Liver (tissue), 8 donors: ENCODE measurements at regions not wholly inside any gene's neighbourhood (a gene's known extent, or its start where the extent isn't known, plus 50 kb on each side); places are given as distances from the start of the nearest gene placed in this dataset.

Experiments used
- DNase-seq: peaks from one replicate; pipeline ENCODE4 v3.0.0-alpha.2; 2017; ENCODE audit warnings: low spot score
- H3K27ac ChIP-seq, 2 donors: one replicate each; pipeline ENCODE4 v1.7.0; 2013; ENCODE audit warnings: inconsistent platforms in 2 of 2, low read length in 2 of 2, control low read depth in 1 of 2, low read depth in 1 of 2, mild to moderate bottlenecking in 1 of 2
- H3K27me3 ChIP-seq, 4 donors: one replicate each; pipeline versions ENCODE4 v1.6.1 to v1.7.0; 2013; ENCODE audit warnings: low read length in 3 of 4, inconsistent platforms in 1 of 4, mild to moderate bottlenecking in 1 of 4, moderate library complexity in 1 of 4; ENCODE audit not compliant: control insufficient read depth in 4 of 4, insufficient read depth in 4 of 4
- H3K36me3 ChIP-seq, 4 donors: one replicate each; pipeline versions ENCODE4 v1.6.1 to v1.7.0; 2013; ENCODE audit warnings: low read length in 3 of 4, mild to moderate bottlenecking in 3 of 4, low read depth in 1 of 4, moderate library complexity in 1 of 4; ENCODE audit not compliant: control insufficient read depth in 4 of 4, insufficient read depth in 3 of 4
- H3K4me1 ChIP-seq, 4 donors: one replicate each; pipeline versions ENCODE4 v1.6.1 to v1.7.0; 2013; ENCODE audit warnings: low read length in 3 of 4, mild to moderate bottlenecking in 3 of 4, moderate library complexity in 1 of 4; ENCODE audit not compliant: control insufficient read depth in 4 of 4, insufficient read depth in 4 of 4
- H3K4me3 ChIP-seq, 3 donors: one replicate each; pipeline versions ENCODE4 v1.6.1 to v1.7.0; 2013; ENCODE audit warnings: low read length in 3 of 3, control low read depth in 1 of 3, low read depth in 1 of 3, mild to moderate bottlenecking in 1 of 3
- H3K9ac ChIP-seq, 2 donors: one replicate each; pipeline ENCODE4 v1.7.0; 2013; ENCODE audit warnings: low read length in 2 of 2, mild to moderate bottlenecking in 2 of 2, moderate library complexity in 2 of 2, control low read depth in 1 of 2, low read depth in 1 of 2
- H3K9me3 ChIP-seq, 4 donors: one replicate each; pipeline versions ENCODE4 v1.6.1 to v1.7.0; 2013; ENCODE audit warnings: low read length in 3 of 4; ENCODE audit not compliant: control insufficient read depth in 4 of 4
- ATF3 ChIP-seq: IDR thresholded peaks from 2 replicates; pipeline ENCODE4 v1.6.1; 2016; ENCODE audit warnings: antibody characterized with exemption
- CTCF ChIP-seq: fragments of 150-350 bp; IDR thresholded peaks from 2 replicates; pipeline ENCODE4 v1.5.1; 2017; ENCODE audit warnings: improper control_type of control experiment, low read depth, low read length; ENCODE audit not compliant: missing input control
- FOXA2 ChIP-seq: IDR thresholded peaks from 2 replicates; pipeline ENCODE4 v1.6.1; 2016; ENCODE audit warnings: antibody characterized with exemption
- GABPA ChIP-seq, 2 donors: IDR thresholded peaks in 1 of 2; conservative IDR thresholded peaks in 1 of 2; 2 replicates each; pipeline ENCODE4 v1.6.1; 2016; ENCODE audit warnings: antibody characterized with exemption in 2 of 2, mild to moderate bottlenecking in 1 of 2, moderate library complexity in 1 of 2
- JUND ChIP-seq, 2 donors: IDR thresholded peaks; 2 replicates each; pipeline ENCODE4 v1.6.1; 2016; ENCODE audit warnings: antibody characterized with exemption in 2 of 2
- MAX ChIP-seq: IDR thresholded peaks from 2 replicates; pipeline ENCODE4 v1.6.1; 2016; ENCODE audit warnings: antibody characterized with exemption
- RAD21 ChIP-seq, 2 donors: IDR thresholded peaks; 2 replicates each; pipeline ENCODE4 v1.6.1; 2016; ENCODE audit warnings: antibody characterized with exemption in 2 of 2, mild to moderate bottlenecking in 2 of 2
- RXRA ChIP-seq, 2 donors: IDR thresholded peaks; 2 replicates each; pipeline ENCODE4 v1.6.1; 2017 to 2018; ENCODE audit warnings: antibody characterized with exemption in 2 of 2, mild to moderate bottlenecking in 1 of 2
- SP1 ChIP-seq: IDR thresholded peaks from 2 replicates; pipeline ENCODE4 v1.6.1; 2018; ENCODE audit warnings: antibody characterized with exemption, mild to moderate bottlenecking
- TAF1 ChIP-seq: conservative IDR thresholded peaks from 2 replicates; pipeline ENCODE4 v1.6.1; 2016; ENCODE audit warnings: antibody characterized with exemption, mild to moderate bottlenecking
- ZBTB33 ChIP-seq: IDR thresholded peaks from 2 replicates; pipeline ENCODE4 v1.6.1; 2016; ENCODE audit warnings: antibody characterized with exemption
- WGBS: extraction: QIAGEN DNeasy Blood & Tissue Kit; methylation state at CpG from one replicate; pipeline ENCODE4 v1.1.7; 2013; 5-methylcytosine and 5-hydroxymethylcytosine counted together
- donor health status: healthy.
- donor health status: healthy.
- donor health status: healthy.
- donor health status: healthy.
- donor health status: healthy.

- DNase-seq = no peak
- H3K27me3 ChIP-seq = peaks cover 0 to 5% (median 0%) of the 10 kb centered on the region in 4 donors
- H3K27ac ChIP-seq = no peak overlapping the region
- no peak for TF ChIP-seq ZBTB33
- H3K4me1 ChIP-seq = no peaks in the 10 kb centered on the region
- H3K4me3 ChIP-seq = no peak overlapping the region
- H3K9me3 ChIP-seq = no peaks in the 10 kb centered on the region
- no peak overlapping the region for H3K9ac ChIP-seq
- 81% methylated on average over 3 of the region's 3 CpGs for WGBS
- no peaks in the 10 kb centered on the region for H3K36me3 ChIP-seq
These were observed 413.4 kb downstream of the MN1 start for GRCh38 chr22:27388090-27388600.

- no peak overlapping the region for H3K9ac ChIP-seq
- no peaks in the 10 kb centered on the region for H3K9me3 ChIP-seq
- no peak for TF ChIP-seq CTCF
- TF ChIP-seq RXRA (IDR thresholded peaks at IDR 0.05) = no peak
- TF ChIP-seq FOXA2 = no peak
- no peak for TF ChIP-seq ZBTB33
- TF ChIP-seq JUND (IDR thresholded peaks at IDR 0.05) = no peak
- no peak for TF ChIP-seq MAX
- TF ChIP-seq GABPA (IDR thresholded peaks at IDR 0.05 in 1 of 2, conservative IDR thresholded peaks at IDR 0.05 in 1 of 2) = no peak
- TF ChIP-seq SP1 = no peak
- no peak overlapping the region for H3K4me3 ChIP-seq
- H3K4me1 ChIP-seq = no peaks in the 10 kb centered on the region
- no peak for DNase-seq
- H3K27ac ChIP-seq = no peak overlapping the region
- 88% methylated on average over 2 of the region's 2 CpGs for WGBS
- peaks cover 0 to 2% (median 0%) of the 10 kb centered on the region in 4 donors for H3K27me3 ChIP-seq
- H3K36me3 ChIP-seq = no peaks in the 10 kb centered on the region
These were observed 411.9 kb downstream of the MN1 start for GRCh38 chr22:27389727-27390075.

- H3K36me3 ChIP-seq = no peaks in the 10 kb centered on the region
- H3K9me3 ChIP-seq = no peaks in the 10 kb centered on the region
- WGBS = 44% methylated on average over 7 of the region's 7 CpGs
- TF ChIP-seq TAF1 = no peak
- no peak for TF ChIP-seq ATF3
- TF ChIP-seq RAD21 (IDR thresholded peaks at IDR 0.05) = no peak
- H3K4me3 ChIP-seq = no peak overlapping the region
- no peak overlapping the region for H3K9ac ChIP-seq
- peaks cover 0 to 2% (median 0%) of the 10 kb centered on the region in 4 donors for H3K27me3 ChIP-seq
- H3K27ac ChIP-seq = no peak overlapping the region
- DNase-seq = no peak
- H3K4me1 ChIP-seq = no peaks in the 10 kb centered on the region
These were observed 410.3 kb downstream of the MN1 start for GRCh38 chr22:27391092-27391770.
